Adrenal gland (tissue), 9 donors: ENCODE measurements at regions not wholly inside any gene's neighbourhood (a gene's known extent, or its start where the extent isn't known, plus 50 kb on each side); places are given as distances from the start of the nearest gene placed in this dataset.

Experiments
- DNase-seq, 7 donors: peaks; one replicate each; pipeline ENCODE4 v3.0.0-alpha.2; 2019 to 2020
- H3K27ac ChIP-seq, 5 donors: fragments of 200-600 bp; sonication (generic) in 4 of 5; 1 replicate in 3 of 5; 2 replicates in 2 of 5; pipeline versions ENCODE4 v1.5.1 to v1.8.0; 2016 to 2020; ENCODE audit warnings: mild to moderate bottlenecking in 1 of 5
- H3K27me3 ChIP-seq: fragments of 200-600 bp; 2 replicates; pipeline ENCODE4 v1.8.0; 2021
- H3K36me3 ChIP-seq, 2 donors: fragments of 200-600 bp; replicated peaks in 1 of 2; 1 replicate in 1 of 2; 2 replicates in 1 of 2; pipeline versions ENCODE4 v1.5.1 to v1.8.0; 2018 to 2022
- H3K4me1 ChIP-seq, 2 donors: fragments of 200-600 bp; replicated peaks in 1 of 2; 1 replicate in 1 of 2; 2 replicates in 1 of 2; pipeline versions ENCODE4 v1.5.1 to v1.8.0; 2018 to 2021
- H3K4me3 ChIP-seq, 4 donors: fragments of 200-600 bp; sonication (generic) in 3 of 4; one replicate each; pipeline ENCODE4 v1.5.1; 2016 to 2018
- H3K9me3 ChIP-seq, 3 donors: fragments of 200-600 bp; sonication (generic) in 1 of 3; replicated peaks in 1 of 3; 1 replicate in 2 of 3; 2 replicates in 1 of 3; pipeline versions ENCODE4 v1.5.1 to v1.8.0; 2016 to 2021
- POLR2A ChIP-seq, 2 donors: fragments of 450-650 bp; IDR thresholded peaks; one replicate each; pipeline ENCODE4 v1.6.1; 2017; ENCODE audit warnings: antibody characterized with exemption in 2 of 2, mild to moderate bottlenecking in 2 of 2, moderate library complexity in 1 of 2
- WGBS, 4 donors: extraction: QIAGEN DNeasy Blood & Tissue Kit in 2 of 4; methylation state at CpG; one replicate each; pipeline versions ENCODE4 v1.1.5 to v1.1.7; 2013 to 2017; 5-methylcytosine and 5-hydroxymethylcytosine counted together
- intact Hi-C, 2 donors: fragments of 100-400 bp; cut with DNase I; formaldehyde crosslinking; loops; one replicate each; pipeline versions ENCODE4 v1.14.1 to v1.15.0; 2022 to 2023
- TF ChIP-seq, protein P1 (sequence below), 6 experiments: fragments of 450-650 bp in 4 of 6; fragments of 200-600 bp in 2 of 6; sonication (generic) in 1 of 6; IDR thresholded peaks; 1 replicate in 5 of 6; 2 replicates in 1 of 6; pipeline versions ENCODE4 v1.5.1 to v1.8.0; 2016 to 2021; ENCODE audit warnings: antibody characterized with exemption in 6 of 6, mild to moderate bottlenecking in 2 of 6, moderate library complexity in 1 of 6
- donor health status: healthy with polysubstance abuse.
- donor health status: Bipolar disorder and iron deficiency.
- donor health status: DM: yes; HTN: yes; CAD: no.
- donor health status: DM: no; HTN: no; CAD: no.
- donor health status: DM: no; HTN: no; CAD: no.

DNA sequence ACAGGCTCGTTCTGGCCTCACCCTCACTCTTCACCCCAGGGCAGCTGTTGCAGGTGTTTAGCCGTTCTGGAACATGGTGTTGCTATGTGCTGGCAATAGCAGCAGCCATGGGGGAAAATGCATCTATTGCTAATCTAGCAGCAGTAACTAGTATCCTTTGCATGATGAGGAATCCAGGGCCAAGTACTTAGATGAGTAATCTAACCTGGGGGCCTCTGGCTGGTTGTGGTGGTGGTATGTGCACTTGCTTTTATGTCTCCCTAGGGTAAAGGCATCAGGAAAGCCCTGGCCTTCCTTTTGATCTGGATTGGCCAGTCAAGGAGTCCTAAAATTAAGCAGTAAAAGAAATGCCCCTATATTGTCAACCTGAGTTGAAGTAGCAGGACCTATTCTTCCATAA, 594.5 kb upstream of the MAP3K7 start:
- DNase-seq: no peak
- no peaks in the 10 kb centered on the region for H3K9me3 ChIP-seq
- H3K36me3 ChIP-seq: no peaks in the 10 kb centered on the region
- 63 to 80% (median 70%) methylated on average over 2 of the region's 2 CpGs for WGBS, 4 donors
- no peaks in the 10 kb centered on the region for H3K4me1 ChIP-seq
- no peak overlapping the region for H3K27ac ChIP-seq
- H3K27me3 ChIP-seq: no peaks in the 10 kb centered on the region
- TF ChIP-seq, protein P1, sequence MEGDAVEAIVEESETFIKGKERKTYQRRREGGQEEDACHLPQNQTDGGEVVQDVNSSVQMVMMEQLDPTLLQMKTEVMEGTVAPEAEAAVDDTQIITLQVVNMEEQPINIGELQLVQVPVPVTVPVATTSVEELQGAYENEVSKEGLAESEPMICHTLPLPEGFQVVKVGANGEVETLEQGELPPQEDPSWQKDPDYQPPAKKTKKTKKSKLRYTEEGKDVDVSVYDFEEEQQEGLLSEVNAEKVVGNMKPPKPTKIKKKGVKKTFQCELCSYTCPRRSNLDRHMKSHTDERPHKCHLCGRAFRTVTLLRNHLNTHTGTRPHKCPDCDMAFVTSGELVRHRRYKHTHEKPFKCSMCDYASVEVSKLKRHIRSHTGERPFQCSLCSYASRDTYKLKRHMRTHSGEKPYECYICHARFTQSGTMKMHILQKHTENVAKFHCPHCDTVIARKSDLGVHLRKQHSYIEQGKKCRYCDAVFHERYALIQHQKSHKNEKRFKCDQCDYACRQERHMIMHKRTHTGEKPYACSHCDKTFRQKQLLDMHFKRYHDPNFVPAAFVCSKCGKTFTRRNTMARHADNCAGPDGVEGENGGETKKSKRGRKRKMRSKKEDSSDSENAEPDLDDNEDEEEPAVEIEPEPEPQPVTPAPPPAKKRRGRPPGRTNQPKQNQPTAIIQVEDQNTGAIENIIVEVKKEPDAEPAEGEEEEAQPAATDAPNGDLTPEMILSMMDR (IDR thresholded peaks at IDR 0.05): no peak
- TF ChIP-seq POLR2A (IDR thresholded peaks at IDR 0.05): no peak
- intact Hi-C loops: no loop called here
- H3K4me3 ChIP-seq: no peak overlapping the region

DNA sequence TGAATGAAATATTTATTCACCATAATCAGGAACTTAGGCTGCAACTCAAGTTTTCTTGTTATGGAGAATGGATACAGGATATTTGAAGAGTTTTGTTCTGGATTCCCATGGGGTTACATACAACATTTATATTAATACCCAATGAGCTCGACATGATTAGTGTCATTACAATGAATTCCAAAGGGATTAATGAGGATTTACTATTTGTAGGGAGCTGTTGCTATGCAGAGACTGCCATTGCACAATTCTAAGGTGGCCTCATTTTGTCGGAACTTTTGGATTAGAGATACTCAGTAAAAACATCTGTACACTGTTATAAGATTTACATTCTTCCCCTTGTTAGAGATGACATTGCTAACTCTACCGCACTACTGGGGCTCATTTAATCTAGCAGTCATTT, 586.8 kb upstream of the MAP3K7 start:
- no peaks in the 10 kb centered on the region for H3K9me3 ChIP-seq
- no peaks in the 10 kb centered on the region for H3K36me3 ChIP-seq
- no peak overlapping the region for H3K4me3 ChIP-seq
- H3K4me1 ChIP-seq: no peaks in the 10 kb centered on the region
- DNase-seq: no peak
- no peak overlapping the region for H3K27ac ChIP-seq
- TF ChIP-seq POLR2A (IDR thresholded peaks at IDR 0.05): no peak
- TF ChIP-seq, protein P1 (IDR thresholded peaks at IDR 0.05): no peak
- 81 to 86% (median 84%) methylated on average over 3 of the region's 3 CpGs for WGBS, 4 donors
- H3K27me3 ChIP-seq: no peaks in the 10 kb centered on the region
- intact Hi-C loops: no loop called here

DNA sequence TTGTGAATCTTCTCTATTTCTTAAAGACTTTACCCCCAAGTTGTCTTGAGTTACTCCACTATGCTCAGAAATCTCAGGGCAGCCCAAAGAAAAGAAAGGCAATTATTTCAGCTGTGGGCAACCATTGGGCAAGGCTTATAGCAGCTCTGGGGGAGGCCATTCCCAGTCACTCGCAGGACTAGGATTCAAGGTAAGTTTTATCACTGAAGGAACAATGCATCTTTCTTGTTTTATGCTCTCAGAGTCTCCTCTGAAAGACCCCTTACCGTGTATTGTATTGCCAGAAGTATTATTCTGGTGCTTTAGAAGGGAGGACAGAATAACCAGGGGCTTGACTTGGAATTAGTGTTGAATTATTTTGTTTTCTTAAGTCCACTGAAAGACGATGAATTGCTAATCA, 586.3 kb upstream of the MAP3K7 start:
- 71 to 85% (median 77%) methylated on average over 3 of the region's 3 CpGs for WGBS, 4 donors
- TF ChIP-seq POLR2A (IDR thresholded peaks at IDR 0.05): no peak
- TF ChIP-seq, protein P1 (IDR thresholded peaks at IDR 0.05): no peak
- no peak for DNase-seq
- intact Hi-C loops: no loop called here
- H3K4me1 ChIP-seq: no peaks in the 10 kb centered on the region
- no peak overlapping the region for H3K4me3 ChIP-seq
- H3K36me3 ChIP-seq: no peaks in the 10 kb centered on the region
- H3K27me3 ChIP-seq: no peaks in the 10 kb centered on the region
- no peaks in the 10 kb centered on the region for H3K9me3 ChIP-seq
- no peak overlapping the region for H3K27ac ChIP-seq

DNA sequence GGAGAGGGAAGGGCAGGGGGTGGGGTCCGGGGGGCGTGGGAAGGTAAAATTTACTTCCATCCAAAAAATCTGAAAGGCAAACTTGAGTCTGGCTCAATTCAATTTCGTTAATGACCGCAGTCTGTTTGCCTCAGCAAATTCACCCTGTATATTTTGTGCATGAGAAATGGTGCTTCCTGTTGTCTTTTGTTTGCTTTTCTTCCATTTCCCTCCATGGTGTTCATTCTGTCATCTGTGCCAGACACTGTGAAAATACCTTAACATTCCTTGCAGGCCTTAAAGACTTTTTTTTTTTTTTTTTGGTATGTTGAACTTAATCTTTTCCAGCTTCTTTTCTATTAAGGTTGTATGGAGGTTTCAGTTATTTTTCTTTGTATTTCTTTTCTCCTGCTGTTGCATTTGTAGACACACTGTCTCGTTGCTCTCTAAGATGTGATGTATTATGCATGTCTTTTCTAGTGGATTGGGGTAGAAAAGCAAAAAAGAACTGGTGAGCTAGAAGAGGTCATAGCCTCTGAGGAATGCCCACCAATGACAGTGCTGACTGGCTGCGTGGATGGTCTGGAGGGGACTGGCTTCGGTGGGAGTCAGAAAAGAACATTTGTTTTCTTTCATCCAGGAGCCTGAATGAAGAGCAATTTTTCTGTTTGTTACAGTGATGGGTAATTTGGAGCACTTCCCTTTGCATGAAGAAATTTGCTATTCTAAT, 585.0 kb upstream of the MAP3K7 start:
- Histone ChIP-seq H3K36me3 (no peaks in the 10 kb centered on the region), H3K4me3 (no peak overlapping the region), H3K4me1 (no peaks in the 10 kb centered on the region), H3K27ac (no peak overlapping the region), H3K27me3 (no peaks in the 10 kb centered on the region), H3K9me3 (no peaks in the 10 kb centered on the region)
- intact Hi-C loops: no loop called here
- 64 to 75% (median 72%) methylated on average over 7 of the region's 7 CpGs for WGBS, 4 donors
- no peak for TF ChIP-seq POLR2A (IDR thresholded peaks at IDR 0.05)
- TF ChIP-seq, protein P1 (IDR thresholded peaks at IDR 0.05): no peak
- no peak for DNase-seq
